GM12878 (cell line): ENCODE measurements at regions not wholly inside any gene's neighbourhood (a gene's known extent, or its start where the extent isn't known, plus 50 kb on each side); places are given as distances from the start of the nearest gene placed in this dataset.

Experiments
- ATAC-seq: fragments of 200-7000 bp; cut with Tn5 transposase; 3 replicates; pipeline ENCODE4 v1.9.1; 2020; ENCODE audit warnings: mild to moderate bottlenecking, moderate library complexity
- BruUV-seq: library from RNA; stranded (reverse); fragments of 400-500 nt; replicated peaks from 2 replicates; lab custom pipeline; 2021; lab: Mats Ljungman, UMichigan
- CTCF ChIA-PET: fragments of 300-600 bp; sonication (Branson Sonifier 250); formaldehyde crosslinking; extraction: SDS; loops from one replicate; lab custom pipeline; 2021; ENCODE audit warnings: inconsistent platforms; lab: Yijun Ruan, JAX
- POLR2A ChIA-PET: fragments of 350-600 bp; formaldehyde crosslinking; extraction: SDS; loops from one replicate; lab custom pipeline; 2021; ENCODE audit warnings: inconsistent platforms; lab: Charles Lee
- RAD21 ChIA-PET: fragments of 300-600 bp; sonication (Branson Sonifier 250); formaldehyde crosslinking; loops from one replicate; lab custom pipeline; 2023; ENCODE audit warnings: antibody characterized with exemption; ENCODE audit not compliant: unreplicated experiment; lab: Charles Lee
- SMC1A ChIA-PET: fragments of 300-600 bp; sonication (Branson Sonifier 250); formaldehyde crosslinking; loops from one replicate; lab custom pipeline; 2023; ENCODE audit not compliant: unreplicated experiment, uncharacterized antibody; lab: Charles Lee
- DNase-seq: peaks from one replicate; pipeline ENCODE4 v3.0.0-alpha.2; 2011; ENCODE audit warnings: low read depth, low spot score
- FAIRE-seq: peaks from 3 replicates; lab custom pipeline; 2011; peaks lifted over from hg19 to GRCh38; lab: Jason Lieb, UNC
- H2AFZ ChIP-seq: 2 replicates; pipeline ENCODE4 v1.6.0; 2011; ENCODE audit warnings: low read depth, low read length, control low read depth; ENCODE audit not compliant: control insufficient read depth
- H3K27ac ChIP-seq: 2 replicates; pipeline ENCODE4 v1.5.1; 2011; ENCODE audit warnings: control low read depth; ENCODE audit not compliant: control insufficient read depth, insufficient read depth
- H3K27me3 ChIP-seq, 2 experiments: replicated peaks in 1 of 2; 2 replicates each; pipeline versions ENCODE4 v1.6.0 to v1.6.1; 2011; ENCODE audit warnings: low read length in 1 of 2; ENCODE audit not compliant: control insufficient read depth in 2 of 2, insufficient read depth in 2 of 2
- H3K36me3 ChIP-seq, 2 experiments: 2 replicates each; pipeline ENCODE4 v1.5.1; 2011; ENCODE audit warnings: low read length in 1 of 2; ENCODE audit not compliant: control insufficient read depth in 2 of 2, insufficient read depth in 2 of 2
- H3K4me1 ChIP-seq: 2 replicates; pipeline ENCODE4 v1.6.1; 2011; ENCODE audit warnings: mild to moderate bottlenecking, low read length, moderate library complexity, mixed read lengths; ENCODE audit not compliant: control insufficient read depth, insufficient read depth
- H3K4me2 ChIP-seq: 2 replicates; pipeline ENCODE4 v1.6.0; 2011; ENCODE audit warnings: control low read depth; ENCODE audit not compliant: control insufficient read depth, insufficient read depth
- H3K4me3 ChIP-seq: fragments of 200-600 bp; sonication (generic); 2 replicates; pipeline ENCODE4 v1.5.1; 2016
- H3K79me2 ChIP-seq: 2 replicates; pipeline ENCODE4 v1.6.0; 2011; ENCODE audit warnings: low read length; ENCODE audit not compliant: control insufficient read depth, insufficient read depth
- H3K9ac ChIP-seq: 2 replicates; pipeline ENCODE4 v1.8.0; 2011; ENCODE audit warnings: low read length, control low read depth, mixed read lengths; ENCODE audit not compliant: control insufficient read depth, insufficient read depth
- H3K9me3 ChIP-seq: replicated peaks from 3 replicates; pipeline ENCODE4 v1.5.1; 2011; ENCODE audit warnings: mild to moderate bottlenecking, low read length; ENCODE audit not compliant: control insufficient read depth, insufficient read depth
- H4K20me1 ChIP-seq: 2 replicates; pipeline ENCODE4 v1.6.0; 2011; ENCODE audit not compliant: control insufficient read depth, insufficient read depth
- BCL3 ChIP-seq: IDR thresholded peaks from 2 replicates; pipeline ENCODE4 v1.6.1; 2011; ENCODE audit warnings: borderline replicate concordance, low read depth, mild to moderate bottlenecking, moderate library complexity, low read length; ENCODE audit not compliant: insufficient read depth, poor library complexity, severe bottlenecking
- CREB1 ChIP-seq: IDR thresholded peaks from 2 replicates; pipeline ENCODE4 v1.6.1; 2012; ENCODE audit warnings: low read depth, mild to moderate bottlenecking, inconsistent platforms
- FOXM1 ChIP-seq: IDR thresholded peaks from 2 replicates; pipeline ENCODE4 v1.6.1; 2012; ENCODE audit warnings: low read depth, mild to moderate bottlenecking, inconsistent platforms, low read length, moderate library complexity
- HCFC1 ChIP-seq: fragments of 150-350 bp; IDR thresholded peaks from 2 replicates; pipeline ENCODE4 v1.6.1; 2014; ENCODE audit warnings: low read length
- KLF5 ChIP-seq: fragments of 450-650 bp; IDR thresholded peaks from 2 replicates; pipeline ENCODE4 v1.6.1; 2014; ENCODE audit warnings: mild to moderate bottlenecking; ENCODE audit not compliant: partially characterized antibody
- MYB ChIP-seq: fragments of 150-350 bp; IDR thresholded peaks from 2 replicates; pipeline ENCODE4 v1.6.1; 2014; ENCODE audit warnings: mild to moderate bottlenecking, low read depth, low read length, borderline replicate concordance
- NR2F1 ChIP-seq: fragments of 450-650 bp; conservative IDR thresholded peaks from 2 replicates; pipeline ENCODE4 v1.6.1; 2017; ENCODE audit warnings: mild to moderate bottlenecking
- POLR2AphosphoS5 ChIP-seq: IDR thresholded peaks from 2 replicates; pipeline ENCODE4 v1.6.1; 2011; ENCODE audit warnings: mild to moderate bottlenecking, low read length, inconsistent platforms
- PRDM15 ChIP-seq: fragments of 450-650 bp; formaldehyde crosslinking; IDR thresholded peaks from 2 replicates; pipeline ENCODE4 v1.4.0; 2020; ENCODE audit warnings: mild to moderate bottlenecking, moderate library complexity
- RELA ChIP-seq: fragments of 450-650 bp; IDR thresholded peaks from 2 replicates; pipeline ENCODE4 v1.8.0; 2014; ENCODE audit warnings: borderline replicate concordance; ENCODE audit not compliant: partially characterized antibody
- TARDBP ChIP-seq: IDR thresholded peaks from 2 replicates; pipeline ENCODE4 v1.6.1; 2016; ENCODE audit warnings: borderline replicate concordance
- YY1 ChIP-seq: IDR thresholded peaks from 2 replicates; pipeline ENCODE4 v1.6.1; 2011; ENCODE audit warnings: low read depth, mild to moderate bottlenecking, low read length
- ZBED1 ChIP-seq: IDR thresholded peaks from 2 replicates; pipeline ENCODE4 v1.6.1; 2016; ENCODE audit warnings: borderline replicate concordance
- ZNF274 ChIP-seq: IDR thresholded peaks from one replicate; pipeline ENCODE4 v1.8.0; 2011; ENCODE audit not compliant: insufficient read length, insufficient read depth
- ZNF384 ChIP-seq: IDR thresholded peaks from 2 replicates; pipeline ENCODE4 v1.6.1; 2012; ENCODE audit warnings: low read depth, mild to moderate bottlenecking, low read length, improper control_type of control experiment, borderline replicate concordance
- ZNF622 ChIP-seq: fragments of 450-650 bp; IDR thresholded peaks from 2 replicates; pipeline ENCODE4 v1.6.1; 2017; ENCODE audit warnings: mild to moderate bottlenecking, inconsistent platforms
- WGBS: methylation state at CpG from one replicate; pipeline ENCODE4 v1.1.6; 2016; ENCODE audit warnings: low lambda C conversion rate; ENCODE audit not compliant: insufficient replicate concordance, insufficient coverage; ENCODE audit errors: missing lambda C conversion rate; 5-methylcytosine and 5-hydroxymethylcytosine counted together
- in situ Hi-C: fragments of 300-500 bp; cut with MboI; formaldehyde crosslinking; loops from 9 replicates; pipeline ENCODE4 v1.14.3; 2018; ENCODE audit warnings: mixed read lengths
- intact Hi-C: fragments of 100-400 bp; cut with micrococcal nuclease; formaldehyde crosslinking; loops from one replicate; pipeline ENCODE4 v1.14.2; 2022; ENCODE audit not compliant: unreplicated experiment

- 91% methylated on average over 3 of the region's 3 CpGs for WGBS
- ATAC-seq (no peak), DNase-seq (no peak), FAIRE-seq (no peak)
- Histone ChIP-seq H3K79me2 (no peaks in the 10 kb centered on the region), H3K4me2 (no peak overlapping the region), H3K27me3 (no peaks in the 10 kb centered on the region), H3K9me3 (no peaks in the 10 kb centered on the region), H3K36me3 (no peaks in the 10 kb centered on the region), H3K9ac (no peak overlapping the region), H3K27ac (no peak overlapping the region), H3K4me1 (no peaks in the 10 kb centered on the region), H4K20me1 (no peaks in the 10 kb centered on the region), H2AFZ (no peak overlapping the region), H3K4me3 (no peak overlapping the region)
- in situ Hi-C loops = no loop called here
- ChIA-PET RAD21 (no interaction called here), CTCF (interaction anchor here (0.7 kb wide), 1 partner anchor 163 kb away, joined by 3 read pairs; no protein-coding TSS in a partner anchor), POLR2A (no interaction called here), SMC1A (no interaction called here)
- BruUV-seq = no TSS peak
- intact Hi-C loops = no loop called here
- TF ChIP-seq MYB (no peak), FOXM1 (no peak), TARDBP (no peak), BCL3 (no peak), ZBED1 (no peak), CREB1 (no peak), POLR2AphosphoS5 (no peak), KLF5 (no peak), YY1 (no peak), NR2F1 (no peak), RELA (no peak), ZNF384 (no peak), HCFC1 (no peak), ZNF622 (no peak), ZNF274 (no peak), PRDM15 (CRISPR knock-in tag) (no peak)
Measured at GRCh38 chr5:122673343-122673742, 101.5 kb upstream of the SNX2 start.
